ENCODE measurements at regions not wholly inside any gene's neighbourhood (a gene's known extent, or its start where the extent isn't known, plus 50 kb on each side); places are given as distances from the start of the nearest gene placed in this dataset.
"Not testable (repeated sequence)": the region's sequence is repeated elsewhere in the genome, so short reads cannot be mapped to it uniquely, and the experiment has no call there.

GRCh38 chr16:16971042-16971441 lies 499.7 kb downstream of the XYLT1 start:
- TF ChIP-seq CTCF (IDR thresholded peaks at IDR 0.05; ENCODE audit: extremely low read depth, insufficient read depth, missing control alignments) = no peak
- no peak for DNase-seq (ENCODE audit: low spot score)
- in situ Hi-C loops (cut with MboI; ENCODE audit: low pct_unique_long_range_greater_than_20kb, low sequenced_read_pairs, unreplicated experiment) = no loop called here

GRCh38 chr16:16972831-16973230 lies 497.9 kb downstream of the XYLT1 start:
- DNase-seq (ENCODE audit: low spot score) = no peak
- TF ChIP-seq CTCF (IDR thresholded peaks at IDR 0.05; ENCODE audit: extremely low read depth, insufficient read depth, missing control alignments) = no peak
- in situ Hi-C loops (cut with MboI; ENCODE audit: low pct_unique_long_range_greater_than_20kb, low sequenced_read_pairs, unreplicated experiment) = no loop called here

- in situ Hi-C loops (cut with MboI; ENCODE audit: low pct_unique_long_range_greater_than_20kb, low sequenced_read_pairs, unreplicated experiment) = no loop called here
- DNase-seq (ENCODE audit: low spot score) = no peak
- TF ChIP-seq CTCF (IDR thresholded peaks at IDR 0.05; ENCODE audit: extremely low read depth, insufficient read depth, missing control alignments) = no peak
Measured at GRCh38 chr16:16973707-16974591, 496.8 kb downstream of the XYLT1 start.

- in situ Hi-C loops (cut with MboI; ENCODE audit: low pct_unique_long_range_greater_than_20kb, low sequenced_read_pairs, unreplicated experiment) = no loop called here
- TF ChIP-seq CTCF (IDR thresholded peaks at IDR 0.05; ENCODE audit: extremely low read depth, insufficient read depth, missing control alignments) = no peak
- no peak for DNase-seq (ENCODE audit: low spot score)
Measured at GRCh38 chr16:16982614-16983013, 488.1 kb downstream of the XYLT1 start.

- in situ Hi-C loops (cut with MboI; ENCODE audit: low pct_unique_long_range_greater_than_20kb, low sequenced_read_pairs, unreplicated experiment) = no loop called here
- no peak for DNase-seq (ENCODE audit: low spot score)
- TF ChIP-seq CTCF (IDR thresholded peaks at IDR 0.05; ENCODE audit: extremely low read depth, insufficient read depth, missing control alignments) = no peak
Measured at GRCh38 chr16:16983582-16983981, 487.2 kb downstream of the XYLT1 start.

- in situ Hi-C loops (cut with MboI; ENCODE audit: low pct_unique_long_range_greater_than_20kb, low sequenced_read_pairs, unreplicated experiment); DNase-seq (ENCODE audit: low spot score): not testable (repeated sequence)
Measured at GRCh38 chr16:16984091-16984490, 486.7 kb downstream of the XYLT1 start.

GRCh38 chr16:16985707-16986106 lies 485.1 kb downstream of the XYLT1 start:
- in situ Hi-C loops (cut with MboI; ENCODE audit: low pct_unique_long_range_greater_than_20kb, low sequenced_read_pairs, unreplicated experiment) = no loop called here
- no peak for TF ChIP-seq CTCF (IDR thresholded peaks at IDR 0.05; ENCODE audit: extremely low read depth, insufficient read depth, missing control alignments)
- DNase-seq (ENCODE audit: low spot score) = no peak

Data from GM13977 (cell line).